ENCODE measurements at regions not wholly inside any gene's neighbourhood (a gene's known extent, or its start where the extent isn't known, plus 50 kb on each side); places are given as distances from the start of the nearest gene placed in this dataset.
A peak's percentile ranks its signal among the peaks of the same experiment; 100 is the strongest.

- H3K4me1 ChIP-seq, result no peaks in the 10 kb centered on the region
- H3K36me3 ChIP-seq, result no peaks in the 10 kb centered on the region
- intact Hi-C loops (cut with DNase I), result no loop called here
- DNase-seq, result no peak
- no peak for ATAC-seq
- H3K27me3 ChIP-seq, result no peaks in the 10 kb centered on the region
- no peak for TF ChIP-seq CTCF (IDR thresholded peaks at IDR 0.05)
- H3K4me3 ChIP-seq, result no peak overlapping the region
- no peaks in the 10 kb centered on the region for H3K9me3 ChIP-seq
- no peak overlapping the region for H3K27ac ChIP-seq
These were observed 184.9 kb upstream of the LNX1 start for GRCh38 chr4:53776141-53776540.

GRCh38 chr4:53775381-53775780 is 184.1 kb upstream of the LNX1 start:
- Histone ChIP-seq H3K4me1 (no peaks in the 10 kb centered on the region), H3K9me3 (no peaks in the 10 kb centered on the region), H3K36me3 (no peaks in the 10 kb centered on the region), H3K4me3 (no peak overlapping the region), H3K27me3 (no peaks in the 10 kb centered on the region), H3K27ac (no peak overlapping the region)
- DNase-seq, result no peak
- no peak for TF ChIP-seq CTCF (IDR thresholded peaks at IDR 0.05)
- ATAC-seq, result no peak
- intact Hi-C loops (cut with DNase I), result no loop called here

GRCh38 chr4:53771326-53771725 is 180.0 kb upstream of the LNX1 start:
- no peaks in the 10 kb centered on the region for H3K4me1 ChIP-seq
- no peak for TF ChIP-seq CTCF (IDR thresholded peaks at IDR 0.05)
- H3K36me3 ChIP-seq, result no peaks in the 10 kb centered on the region
- no peak overlapping the region for H3K4me3 ChIP-seq
- DNase-seq (no peak), ATAC-seq (no peak)
- no peaks in the 10 kb centered on the region for H3K9me3 ChIP-seq
- H3K27me3 ChIP-seq, result no peaks in the 10 kb centered on the region
- intact Hi-C loops (cut with DNase I), result no loop called here
- H3K27ac ChIP-seq, result no peak overlapping the region

- no peaks in the 10 kb centered on the region for H3K4me1 ChIP-seq
- intact Hi-C loops (cut with DNase I), result no loop called here
- no peak overlapping the region for H3K4me3 ChIP-seq
- no peaks in the 10 kb centered on the region for H3K36me3 ChIP-seq
- H3K27ac ChIP-seq, result no peak overlapping the region
- ATAC-seq (no peak), DNase-seq (no peak)
- TF ChIP-seq CTCF (IDR thresholded peaks at IDR 0.05), result no peak
- H3K9me3 ChIP-seq, result no peaks in the 10 kb centered on the region
- H3K27me3 ChIP-seq, result no peaks in the 10 kb centered on the region
These were observed 176.2 kb upstream of the LNX1 start for GRCh38 chr4:53767482-53767881.

- Histone ChIP-seq H3K4me3 (no peak overlapping the region), H3K9me3 (no peaks in the 10 kb centered on the region), H3K27ac (peak overlapping the region; percentile 20), H3K36me3 (no peaks in the 10 kb centered on the region), H3K4me1 (no peaks in the 10 kb centered on the region), H3K27me3 (no peaks in the 10 kb centered on the region)
- no peak for TF ChIP-seq CTCF (IDR thresholded peaks at IDR 0.05)
- DNase-seq (no peak), ATAC-seq (no peak)
- intact Hi-C loops (cut with DNase I), result no loop called here
These were observed 173.6 kb upstream of the LNX1 start for GRCh38 chr4:53764761-53765490.

Data from upper lobe of right lung (tissue), 1 donor.